Retina (tissue), 1 donor: ENCODE measurements at regions not wholly inside any gene's neighbourhood (a gene's known extent, or its start where the extent isn't known, plus 50 kb on each side); places are given as distances from the start of the nearest gene placed in this dataset.

Experiments used
- DNase-seq: peaks from one replicate; pipeline ENCODE4 v3.0.0-alpha.2; 2016

DNA sequence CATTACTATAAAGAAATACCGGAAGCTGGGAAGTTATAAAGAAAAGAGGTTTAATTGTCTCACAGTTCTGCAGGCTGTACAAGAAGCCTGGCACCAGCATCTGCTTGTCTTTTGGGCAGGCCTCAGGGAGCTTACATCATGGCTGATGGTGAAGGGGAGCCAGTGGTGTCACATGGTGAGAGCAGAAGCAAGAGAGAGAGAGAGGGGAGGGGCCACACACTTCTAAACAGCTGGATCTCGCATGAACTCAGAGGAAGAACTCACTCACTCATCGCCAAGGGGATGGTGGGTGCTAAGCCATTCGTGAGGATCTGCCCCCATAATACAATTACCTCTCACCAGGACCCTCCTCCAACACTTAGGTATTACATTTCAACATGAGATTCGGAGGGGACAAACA is 51.8 kb upstream of the ANKRD34C start:
- DNase-seq = no peak

DNA sequence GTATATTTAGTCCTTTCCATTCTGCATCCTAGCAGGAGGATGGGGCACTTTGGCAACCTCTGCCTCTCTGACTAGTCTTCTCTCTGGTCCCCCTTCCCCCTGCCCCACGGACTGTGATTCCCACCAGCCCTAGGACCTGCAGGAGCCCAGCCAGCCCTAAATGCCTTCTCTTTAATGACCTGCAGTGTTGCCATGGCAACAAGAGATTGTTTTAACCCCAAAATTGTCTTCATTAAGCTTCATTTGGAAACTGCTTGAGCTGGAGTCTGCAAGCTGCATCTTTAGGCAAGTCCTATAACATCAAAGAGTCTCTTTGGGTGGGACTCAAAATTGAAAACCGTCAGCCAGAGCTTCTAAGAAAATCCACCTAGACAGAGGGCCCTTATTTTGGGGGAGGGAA is 59.7 kb upstream of the ANKRD34C start:
- no peak for DNase-seq

DNA sequence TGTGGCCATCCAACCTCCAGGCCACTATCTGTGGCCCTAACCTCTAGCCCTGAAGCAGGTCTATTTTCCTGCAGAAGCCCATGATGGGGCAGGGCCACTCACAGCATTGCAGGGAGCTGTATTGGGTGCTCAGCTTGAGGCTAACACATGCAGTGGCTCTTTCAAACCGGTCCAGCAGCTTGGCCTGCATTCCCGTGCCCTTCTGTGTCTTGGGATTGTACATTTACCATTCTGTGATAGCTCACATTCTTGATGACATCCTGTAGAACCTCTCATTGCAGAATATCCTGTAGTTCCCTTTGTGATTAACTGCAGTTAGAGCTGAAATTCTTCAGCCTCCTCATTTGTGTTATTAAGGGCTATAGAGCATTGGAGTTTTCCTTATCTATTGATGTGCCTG is 60.8 kb upstream of the ANKRD34C start:
- DNase-seq = no peak

DNA sequence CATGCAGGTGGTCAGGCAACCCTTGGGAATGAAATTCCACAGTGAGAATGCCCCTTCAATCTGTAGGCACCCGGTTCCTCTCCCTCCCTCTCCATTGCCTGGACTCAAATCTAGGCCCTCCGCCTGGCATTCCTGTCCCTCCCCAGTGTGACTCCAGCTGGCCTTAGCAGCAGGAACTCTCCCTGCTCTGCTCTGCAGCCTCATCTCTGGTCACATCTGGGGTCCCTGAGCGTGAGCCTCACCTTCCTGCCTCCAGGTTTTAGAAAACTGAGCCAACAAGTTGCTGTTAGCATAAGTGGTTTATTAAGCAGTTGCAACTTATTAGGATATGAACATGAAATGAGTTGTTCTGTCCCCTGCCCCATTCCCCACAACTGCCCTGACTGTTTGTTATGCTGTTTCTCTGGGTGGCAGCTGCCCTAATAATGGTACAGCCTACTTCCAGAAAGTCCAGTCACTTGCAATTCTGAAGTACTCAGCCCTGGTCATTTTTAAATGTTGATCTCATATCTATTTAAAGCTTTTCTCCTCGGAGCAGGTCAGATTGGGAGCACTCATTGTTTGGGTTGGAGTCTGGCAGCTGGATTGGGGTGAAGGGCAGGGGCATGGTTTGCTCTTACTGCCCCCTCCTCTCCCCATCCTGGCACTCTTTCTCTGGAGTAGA is 63.0 kb upstream of the ANKRD34C start:
- DNase-seq = no peak

DNA sequence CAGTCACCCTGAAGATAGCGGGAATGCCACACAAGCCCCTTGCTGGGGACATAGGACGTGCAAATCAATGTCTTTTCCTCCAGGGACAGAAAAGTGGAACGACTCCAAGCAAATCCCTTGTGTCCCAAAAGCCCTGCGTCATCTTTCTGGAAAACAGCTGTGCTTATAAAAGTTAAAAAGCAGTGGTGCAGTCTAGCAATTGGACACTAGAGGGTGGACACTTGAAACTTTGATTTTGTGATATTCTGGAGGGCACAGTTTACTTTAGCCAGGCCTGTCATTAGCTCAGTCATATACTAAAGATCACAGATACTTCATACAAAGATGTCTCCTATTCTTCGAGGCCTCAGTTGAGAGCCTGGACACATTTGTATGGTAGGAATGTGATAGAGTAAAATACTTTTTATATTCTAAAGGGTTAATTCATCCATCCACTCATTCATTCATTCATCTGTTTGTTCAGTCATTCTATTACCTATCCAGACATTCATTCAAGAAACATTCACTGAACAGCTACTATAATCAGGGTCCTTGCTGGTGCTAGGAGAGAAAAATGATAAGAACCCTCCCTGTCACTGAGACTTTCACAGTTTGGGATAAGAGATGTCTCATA is 63.8 kb upstream of the ANKRD34C start:
- DNase-seq = no peak

DNA sequence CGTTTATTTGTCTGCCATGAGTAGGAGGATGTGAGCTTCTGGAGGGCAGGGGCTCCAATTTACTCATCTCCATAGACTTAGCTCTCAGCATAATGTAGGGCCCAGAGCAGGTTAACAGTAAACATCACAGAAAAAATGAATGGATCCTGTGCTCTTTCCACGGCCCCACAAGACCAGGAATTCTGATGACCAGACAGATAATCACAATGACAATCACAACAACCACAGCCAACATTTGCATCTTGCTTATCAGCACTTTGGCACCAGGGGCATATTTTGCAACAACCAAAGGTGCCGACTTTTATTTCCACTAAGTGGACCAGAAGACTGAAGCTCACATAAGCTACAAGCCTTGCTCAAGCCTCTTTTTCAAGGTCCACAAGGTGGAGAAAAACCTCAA is 68.9 kb upstream of the ANKRD34C start:
- DNase-seq = no peak

DNA sequence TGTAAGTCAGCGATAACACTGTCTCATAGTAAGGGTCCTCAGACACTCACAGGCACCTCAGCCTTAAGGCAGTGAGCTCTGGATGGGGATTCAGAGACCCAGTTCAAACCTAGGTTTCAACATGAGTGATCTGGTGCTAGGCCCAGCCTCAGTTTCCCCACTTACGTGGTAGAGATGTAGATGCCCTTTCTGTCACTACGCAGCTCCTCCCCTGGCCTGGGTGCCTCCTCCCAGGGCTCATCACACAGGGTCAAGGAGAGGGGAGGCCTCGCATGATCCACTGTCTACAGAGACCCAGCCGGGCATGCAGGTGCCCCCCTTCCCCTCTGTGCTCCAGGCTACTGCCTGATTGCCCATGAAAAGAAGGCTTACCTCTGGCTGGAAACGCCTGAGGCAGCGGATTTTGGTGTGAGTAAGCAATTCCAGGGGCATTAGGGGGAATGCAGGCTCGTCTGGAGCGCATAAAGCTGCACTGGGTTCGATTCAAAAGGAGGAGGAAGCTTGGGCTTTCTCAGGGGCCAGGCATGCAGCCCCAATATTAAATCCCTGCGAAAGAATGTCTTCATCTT is 69.8 kb upstream of the ANKRD34C start:
- DNase-seq = peak; percentile 34

DNA sequence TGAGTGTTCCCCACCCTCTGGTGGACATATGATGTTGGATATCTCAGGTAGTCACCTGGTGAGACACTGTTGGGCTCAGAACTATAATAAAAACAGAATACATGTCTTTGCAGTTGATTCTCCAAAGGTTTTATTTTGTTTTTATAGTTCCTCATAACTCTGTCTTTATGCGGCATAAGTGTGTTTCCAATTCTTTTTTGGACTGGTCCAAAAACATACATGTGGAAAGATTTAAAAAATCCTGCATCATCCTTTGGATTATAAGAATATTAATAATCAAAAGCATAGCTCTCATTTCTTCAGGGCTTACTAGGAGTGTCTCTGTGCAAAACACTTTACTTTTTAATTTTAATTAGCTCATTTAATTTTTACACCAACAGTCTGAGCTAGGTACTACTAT is 71.0 kb upstream of the ANKRD34C start:
- no peak for DNase-seq

DNA sequence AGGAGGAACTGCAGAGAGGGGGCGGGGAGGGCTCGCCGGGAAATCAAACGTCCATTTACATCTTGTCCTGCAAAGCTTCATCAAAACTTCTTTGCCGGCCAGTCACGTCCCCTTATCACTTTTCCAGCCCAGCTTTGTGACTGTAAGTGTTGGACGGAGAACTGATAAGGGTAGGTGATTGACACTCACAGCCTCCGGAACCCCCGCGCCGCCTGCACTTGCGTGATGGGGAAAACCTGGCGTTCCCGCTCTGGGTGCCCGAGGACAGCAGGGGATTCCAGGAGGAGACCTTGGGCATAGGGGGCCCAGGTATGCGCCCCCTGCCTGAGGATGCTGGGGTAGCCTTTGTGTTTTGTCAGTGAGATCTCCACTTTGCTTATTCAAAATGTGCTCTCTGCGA is 72.8 kb upstream of the ANKRD34C start:
- no peak for DNase-seq

DNA sequence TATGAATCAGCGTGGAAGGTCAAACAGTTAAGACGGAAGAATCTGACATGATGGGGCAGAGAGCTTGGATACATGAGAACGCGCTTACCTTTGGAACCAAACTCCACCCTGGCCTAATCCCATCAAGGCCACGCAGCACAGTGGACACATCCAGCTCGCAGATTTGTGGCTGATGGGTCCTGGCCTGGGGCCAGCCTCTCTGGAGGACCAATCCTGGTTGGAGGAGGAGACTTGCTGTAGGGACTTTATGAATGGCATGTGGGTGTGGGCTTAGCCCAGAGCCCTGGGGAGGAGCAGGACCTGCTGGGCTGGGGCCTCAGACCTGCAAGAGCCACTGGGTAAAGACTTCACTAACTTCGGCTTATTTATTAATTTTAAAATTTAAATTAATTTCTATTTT is 73.4 kb upstream of the ANKRD34C start:
- no peak for DNase-seq

DNA sequence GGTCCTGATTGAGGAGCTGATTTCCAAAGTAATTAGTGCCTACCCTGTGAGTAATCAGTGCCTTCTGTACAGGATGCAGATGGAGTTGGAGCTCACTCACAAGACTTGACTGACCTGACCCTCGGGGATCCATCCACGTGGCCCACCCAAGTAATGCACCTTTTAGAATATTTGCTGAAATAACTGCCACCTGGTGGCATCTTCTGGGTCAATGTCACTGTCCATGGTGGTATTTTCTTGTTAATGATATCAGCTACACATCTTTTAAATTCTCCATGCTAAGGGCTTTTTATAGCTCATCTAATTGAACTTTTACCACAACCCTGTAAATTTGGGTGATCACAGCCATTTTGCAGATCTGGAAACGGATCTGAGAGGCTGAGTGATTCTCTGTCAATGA is 74.3 kb upstream of the ANKRD34C start:
- no peak for DNase-seq

DNA sequence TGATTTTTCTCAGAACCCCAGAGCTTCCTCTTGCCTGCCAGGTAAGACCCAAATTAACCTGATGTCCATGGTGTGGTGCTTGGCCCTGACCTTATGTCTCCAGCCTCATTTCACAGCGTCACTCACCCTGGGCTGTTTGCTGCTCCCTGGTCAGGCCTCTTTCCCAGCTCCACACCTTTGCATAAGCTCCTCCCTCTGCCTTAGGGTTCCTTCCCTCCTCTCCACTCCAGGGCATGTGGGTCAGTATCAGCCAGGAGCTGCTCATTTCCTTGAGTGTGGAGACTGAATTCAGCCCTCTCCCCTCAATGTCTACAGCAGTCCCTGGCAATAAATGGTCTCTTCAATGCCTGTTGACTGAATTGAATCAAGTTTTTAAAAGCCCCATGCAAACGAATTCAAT is 75.6 kb upstream of the ANKRD34C start:
- DNase-seq = no peak

DNA sequence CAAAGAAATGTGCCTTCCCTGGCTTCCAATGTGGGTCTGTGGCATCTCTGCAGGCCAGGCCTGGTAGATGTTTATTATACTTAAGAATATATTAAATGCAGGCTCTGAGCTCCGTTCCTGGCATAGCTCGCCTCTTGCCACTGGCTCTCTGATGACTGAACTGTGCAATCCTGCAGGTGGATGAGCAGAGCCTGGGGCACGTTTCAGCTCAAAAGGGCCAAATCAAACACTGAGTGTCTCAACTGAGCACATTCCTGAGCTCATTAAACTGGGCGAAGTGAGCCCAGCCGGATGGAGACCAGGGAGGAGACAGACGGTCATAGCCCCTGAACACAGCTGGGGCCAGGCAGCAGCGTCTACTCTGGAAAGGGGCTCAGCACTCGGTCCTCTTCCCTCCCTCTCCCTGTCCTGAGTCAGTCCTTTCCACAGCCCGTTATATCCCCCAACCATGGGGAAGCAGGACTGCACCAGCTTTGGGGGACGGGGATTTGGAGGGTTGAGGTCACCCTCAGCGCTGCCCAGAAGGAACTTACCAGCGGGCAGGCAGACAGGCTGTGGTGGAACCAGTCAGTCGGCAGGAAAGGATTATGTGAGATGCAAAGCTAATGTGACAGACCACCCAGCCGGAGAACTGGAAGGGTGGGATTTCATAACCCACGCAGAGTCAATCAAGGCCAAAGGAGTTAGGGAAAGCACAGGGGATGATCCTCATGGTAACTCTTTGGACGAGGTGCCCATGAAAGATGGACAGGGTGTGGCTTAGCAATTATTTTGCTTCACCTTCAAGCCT is 77.4 kb upstream of the ANKRD34C start:
- peak; percentile 90 for DNase-seq

DNA sequence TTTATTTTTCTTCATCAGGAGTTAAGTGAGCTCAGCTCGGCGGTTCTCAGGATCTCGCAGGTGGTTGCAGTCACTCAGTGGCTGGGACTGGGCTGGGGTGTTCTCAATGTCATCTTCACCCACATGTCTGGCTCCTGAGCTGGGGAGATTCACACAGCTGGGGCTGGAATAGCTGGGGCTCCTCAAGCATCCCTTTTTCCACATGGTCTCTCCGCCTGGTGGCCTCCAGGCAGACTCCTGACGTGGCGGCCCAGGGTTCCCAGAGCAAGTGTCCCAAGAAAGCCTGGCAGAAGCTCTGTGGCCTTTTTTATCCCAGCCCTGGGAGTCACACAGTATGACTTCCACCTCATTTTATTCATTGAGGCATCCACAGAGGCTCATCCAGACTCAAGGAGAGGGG is 84.1 kb upstream of the ANKRD34C start:
- DNase-seq = no peak

DNA sequence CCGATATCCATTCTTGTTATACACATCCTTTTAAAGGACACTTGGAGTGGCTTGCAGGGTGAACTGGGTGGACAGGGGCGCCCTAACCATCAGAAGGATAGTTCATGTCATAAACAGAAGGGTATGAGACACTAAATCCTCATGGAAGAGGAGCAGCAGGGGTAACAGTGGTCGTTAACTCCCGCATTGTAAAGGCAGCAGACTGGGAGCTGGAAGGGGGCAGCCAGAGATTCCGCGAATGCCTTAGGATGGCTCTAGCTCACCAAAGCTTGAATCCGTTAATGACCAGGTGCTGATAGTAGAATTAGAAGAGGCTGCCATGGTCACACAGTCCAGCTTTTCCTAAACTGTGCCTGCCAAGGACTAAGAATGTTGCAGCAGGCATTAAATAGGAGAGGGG is 85.2 kb upstream of the ANKRD34C start:
- no peak for DNase-seq

DNA sequence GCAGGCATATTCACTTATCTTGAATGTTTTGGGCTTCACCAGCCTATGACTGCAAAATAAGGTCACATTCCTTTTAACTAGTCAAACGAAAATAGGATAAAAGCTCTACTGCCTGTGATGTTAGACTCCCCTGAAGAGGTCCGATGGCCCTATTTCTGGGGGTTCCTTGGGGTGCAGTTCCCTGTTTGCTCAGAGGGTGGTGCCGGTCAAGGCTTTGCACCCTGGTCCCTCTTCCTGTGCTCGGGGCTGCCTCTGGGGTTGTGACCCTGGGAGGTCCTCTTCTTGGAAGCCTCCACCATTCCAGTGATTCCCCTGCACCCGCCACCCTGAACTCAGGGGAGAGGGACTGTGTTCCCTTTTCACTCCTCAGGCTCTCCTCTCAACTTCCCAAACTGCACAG is 86.7 kb upstream of the ANKRD34C start:
- no peak for DNase-seq

DNA sequence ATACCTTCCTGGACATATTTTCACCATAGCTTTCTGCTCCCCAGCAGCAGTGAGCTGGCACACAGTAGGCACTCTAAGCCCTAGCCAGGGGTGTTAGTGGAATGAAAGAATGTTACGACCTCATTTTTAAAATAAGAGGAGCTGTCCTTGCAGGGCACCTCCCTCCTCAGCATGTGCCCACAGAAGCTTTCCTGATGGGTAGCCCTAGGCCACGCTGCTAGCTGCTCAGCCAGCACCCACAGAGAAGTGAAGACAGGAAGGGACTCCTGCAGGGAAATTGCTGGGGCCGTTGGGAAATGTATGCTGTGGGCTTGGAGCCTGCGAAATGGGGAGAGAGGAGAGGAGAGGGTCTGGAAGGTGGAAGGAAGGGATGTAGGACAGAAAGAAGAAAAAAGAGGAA is 87.3 kb upstream of the ANKRD34C start:
- DNase-seq = no peak

DNA sequence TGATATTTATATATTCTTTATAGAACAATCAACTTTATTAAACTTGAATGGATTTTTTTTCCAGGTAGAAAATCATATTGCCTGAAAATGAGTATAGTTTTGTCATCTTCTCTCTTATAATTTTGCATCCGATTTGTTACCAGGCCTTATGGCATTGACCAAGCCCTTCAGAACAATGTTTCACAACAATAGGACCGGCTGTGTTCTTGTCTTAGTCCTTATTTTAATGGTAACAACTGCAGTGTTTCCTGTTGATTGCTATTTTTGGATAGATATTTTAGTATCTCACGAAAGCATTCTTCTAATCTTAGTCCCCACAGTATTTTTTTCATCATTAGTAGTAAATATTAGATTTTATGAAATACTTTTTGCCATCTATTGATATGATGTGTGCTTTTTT is 88.1 kb upstream of the ANKRD34C start:
- DNase-seq = no peak

DNA sequence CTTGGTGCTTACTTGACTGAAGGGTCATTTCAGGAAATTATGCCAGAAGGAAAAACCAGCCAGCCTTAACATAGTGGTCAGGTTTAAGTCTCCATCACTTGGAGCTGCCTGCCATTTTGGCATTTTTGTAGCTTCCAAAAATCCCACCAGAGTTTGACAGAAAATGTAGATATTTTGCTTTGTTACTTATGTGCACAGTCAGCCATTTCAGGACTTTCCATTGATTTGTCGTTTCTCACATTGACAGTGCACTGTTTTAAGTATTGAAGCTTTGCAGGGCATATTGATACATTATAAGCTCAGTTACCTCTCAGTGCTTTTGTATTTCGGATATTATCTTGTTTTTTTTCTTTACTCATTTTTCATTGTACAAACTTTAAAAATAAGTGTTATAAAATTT is 89.0 kb upstream of the ANKRD34C start:
- DNase-seq = no peak

DNA sequence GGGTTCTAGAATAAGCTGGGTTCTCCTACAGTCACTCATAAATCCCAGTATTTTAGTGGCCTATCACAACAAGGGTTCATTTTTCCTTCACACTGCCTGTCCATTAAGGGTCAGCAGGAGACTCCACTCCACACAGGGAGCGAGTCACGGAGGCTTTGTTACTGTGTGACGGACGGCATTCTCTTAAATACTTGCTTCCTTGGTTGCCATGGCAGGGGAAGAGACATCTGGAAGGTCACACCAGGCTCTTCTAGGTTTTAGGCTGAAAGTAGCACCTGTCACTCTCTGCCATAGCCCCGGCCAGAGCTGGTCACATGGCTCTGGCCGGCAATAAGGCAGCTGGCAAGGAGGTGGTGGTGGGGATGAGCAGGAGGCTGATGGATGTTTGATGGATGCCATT is 89.4 kb upstream of the ANKRD34C start:
- no peak for DNase-seq

DNA sequence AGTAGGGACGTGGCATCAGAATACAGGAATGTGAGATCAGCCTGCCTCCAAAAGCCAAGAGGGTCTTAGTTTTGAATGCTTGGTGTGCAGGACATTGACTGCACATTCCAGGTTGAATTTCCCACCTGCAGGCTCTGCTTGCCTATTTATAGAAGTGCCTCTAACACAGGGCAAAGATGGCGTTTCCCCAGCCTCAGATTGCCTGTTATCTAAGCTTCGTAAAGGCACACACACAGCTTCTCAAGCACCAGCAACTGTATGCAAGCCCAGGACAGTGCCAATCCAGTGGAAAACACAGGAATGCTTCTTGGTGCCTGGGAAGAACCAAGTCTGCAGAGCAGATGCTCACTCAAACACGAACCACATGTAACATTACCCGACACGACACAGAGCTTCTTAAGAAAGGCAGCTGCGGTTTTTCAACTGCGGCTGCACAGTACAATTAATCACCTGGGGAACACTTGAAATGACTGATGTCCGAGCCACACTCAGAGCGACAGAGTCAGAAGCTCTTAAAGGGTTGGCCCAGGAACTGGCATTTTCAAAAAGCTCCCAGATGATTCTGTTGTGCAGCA is 90.0 kb upstream of the ANKRD34C start:
- peak; percentile 44 for DNase-seq

DNA sequence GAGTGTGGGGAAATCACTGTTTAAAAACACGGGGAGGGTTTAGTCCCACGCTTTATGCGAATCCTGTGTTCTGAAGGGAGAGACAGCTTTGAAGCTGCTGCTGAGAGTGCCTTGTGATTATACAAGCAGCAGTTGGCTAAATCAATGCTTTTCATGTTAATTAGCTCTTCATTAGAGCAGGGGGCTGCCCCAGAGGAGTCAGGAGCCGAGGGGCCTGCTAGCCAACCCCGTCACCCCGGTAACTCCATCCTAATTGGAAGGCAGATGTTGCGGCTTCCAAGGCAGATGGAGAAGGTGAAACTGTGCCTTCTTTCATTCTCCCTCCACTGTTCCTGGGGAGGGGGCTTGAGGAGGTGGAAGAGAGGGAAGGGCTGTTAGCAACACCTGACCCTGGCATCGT is 92.4 kb upstream of the ANKRD34C start:
- no peak for DNase-seq

DNA sequence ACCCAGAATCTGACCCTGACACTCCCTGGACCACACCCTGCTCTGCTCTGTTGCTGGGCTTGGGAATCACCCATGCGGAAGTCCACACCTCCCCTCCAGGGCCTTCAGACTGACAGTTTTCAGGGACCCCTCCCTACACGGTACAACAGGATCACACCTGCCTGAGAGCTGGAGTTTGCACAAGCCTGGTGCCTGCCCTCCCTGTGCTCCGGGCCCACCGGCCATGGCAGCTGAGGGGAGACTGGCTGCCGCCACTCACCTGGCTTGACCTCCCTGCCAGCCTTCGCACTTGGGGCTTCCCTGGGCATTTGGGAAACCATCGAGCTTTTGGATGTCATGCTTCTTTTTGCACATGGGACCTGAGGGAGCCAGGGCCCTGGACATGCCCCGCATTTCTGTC is 95.9 kb upstream of the ANKRD34C start:
- no peak for DNase-seq

DNA sequence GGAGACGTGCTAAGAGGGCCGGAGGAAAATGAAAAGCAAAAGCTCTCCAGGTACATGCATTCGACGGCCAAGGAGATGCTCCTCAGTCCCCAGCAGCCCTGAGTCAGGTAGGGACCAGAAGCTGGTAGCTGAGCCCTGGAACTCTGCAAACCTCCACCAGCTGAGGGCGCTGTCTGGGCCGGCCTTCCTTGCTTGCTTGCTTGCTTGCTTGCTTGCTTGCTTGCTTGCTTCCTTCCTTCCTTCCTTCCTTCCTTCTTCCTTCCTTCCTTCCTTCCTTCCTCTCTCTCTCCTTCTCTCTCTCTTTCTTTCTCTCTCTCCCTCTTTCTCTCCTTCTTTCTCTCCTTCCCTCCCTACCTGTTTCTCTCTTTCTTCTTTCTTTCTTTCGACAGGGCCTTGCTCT is 94.6 kb upstream of the RASGRF1 start:
- DNase-seq = no peak
